ENCODE measurements at regions not wholly inside any gene's neighbourhood (a gene's known extent, or its start where the extent isn't known, plus 50 kb on each side); places are given as distances from the start of the nearest gene placed in this dataset.

GRCh38 chr4:53802500-53802899, 211.2 kb upstream of the LNX1 start:
- POLR2A ChIA-PET, result no interaction called here

GRCh38 chr4:53801373-53801772, 210.1 kb upstream of the LNX1 start:
- Histone ChIP-seq H3K9me3 (ENCODE audit: control insufficient read depth, insufficient read depth, low read length) (no peaks in the 10 kb centered on the region), H3K27ac (ENCODE audit: low read depth, low read length) (no peak overlapping the region), H3K27me3 (ENCODE audit: control insufficient read depth, insufficient read depth, low read length) (no peaks in the 10 kb centered on the region), H3K4me3 (ENCODE audit: low read depth, low read length) (no peak overlapping the region)
- ChIA-PET CTCF (interaction anchor here (1.4 to 1.7 kb wide), 2 partner anchors 18 to 433 kb away, joined by 4 to 7 read pairs; no protein-coding TSS in a partner anchor), POLR2A (interaction anchor here (0.7 to 1.8 kb wide), 2 partner anchors 9 to 15 kb away, joined by 3 to 6 read pairs; no protein-coding TSS in a partner anchor)
- DNase-seq (ENCODE audit: low read depth, low spot score), result no peak
- TF ChIP-seq CTCF (IDR thresholded peaks at IDR 0.05; ENCODE audit: low read depth, low read length), result no peak

More at GRCh38 chr4:53802500-53802899, 211.2 kb upstream of the LNX1 start:
- no peaks in the 10 kb centered on the region for H3K9me3 ChIP-seq (ENCODE audit: control insufficient read depth, insufficient read depth, low read length)
- CTCF ChIA-PET, result interaction anchor here (1.4 to 1.7 kb wide), 2 partner anchors 17 to 432 kb away, joined by 4 to 7 read pairs; no protein-coding TSS in a partner anchor
- H3K27me3 ChIP-seq (ENCODE audit: control insufficient read depth, insufficient read depth, low read length), result no peaks in the 10 kb centered on the region
- no peak overlapping the region for H3K27ac ChIP-seq (ENCODE audit: low read depth, low read length)
- no peak for TF ChIP-seq CTCF (IDR thresholded peaks at IDR 0.05; ENCODE audit: low read depth, low read length)
- no peak for DNase-seq (ENCODE audit: low read depth, low spot score)
- H3K4me3 ChIP-seq (ENCODE audit: low read depth, low read length), result no peak overlapping the region

GRCh38 chr4:53800741-53801140, 209.5 kb upstream of the LNX1 start:
- ChIA-PET POLR2A (interaction anchor here (1.8 kb wide), 1 partner anchor 14 kb away, joined by 6 read pairs; no protein-coding TSS in a partner anchor), CTCF (interaction anchor here (1.7 kb wide), 1 partner anchor 433 kb away, joined by 7 read pairs; no protein-coding TSS in a partner anchor)
- no peak for DNase-seq (ENCODE audit: low read depth, low spot score)
- Histone ChIP-seq H3K27me3 (ENCODE audit: control insufficient read depth, insufficient read depth, low read length) (no peaks in the 10 kb centered on the region), H3K27ac (ENCODE audit: low read depth, low read length) (no peak overlapping the region), H3K4me3 (ENCODE audit: low read depth, low read length) (no peak overlapping the region), H3K9me3 (ENCODE audit: control insufficient read depth, insufficient read depth, low read length) (no peaks in the 10 kb centered on the region)
- TF ChIP-seq CTCF (IDR thresholded peaks at IDR 0.05; ENCODE audit: low read depth, low read length), result no peak

- ChIA-PET POLR2A (no interaction called here), CTCF (interaction anchor here (0.6 kb wide), 1 partner anchor 49 kb away, joined by 3 read pairs; no protein-coding TSS in a partner anchor)
- H3K4me3 ChIP-seq (ENCODE audit: low read depth, low read length), result no peak overlapping the region
- no peak for TF ChIP-seq CTCF (IDR thresholded peaks at IDR 0.05; ENCODE audit: low read depth, low read length)
- H3K9me3 ChIP-seq (ENCODE audit: control insufficient read depth, insufficient read depth, low read length), result no peaks in the 10 kb centered on the region
- H3K27ac ChIP-seq (ENCODE audit: low read depth, low read length), result no peak overlapping the region
- no peak for DNase-seq (ENCODE audit: low read depth, low spot score)
- H3K27me3 ChIP-seq (ENCODE audit: control insufficient read depth, insufficient read depth, low read length), result no peaks in the 10 kb centered on the region
Measured at GRCh38 chr4:53793096-53793495, 201.8 kb upstream of the LNX1 start.

GRCh38 chr4:53790286-53790685, 199.0 kb upstream of the LNX1 start:
- H3K4me3 ChIP-seq (ENCODE audit: low read depth, low read length), result no peak overlapping the region
- H3K27ac ChIP-seq (ENCODE audit: low read depth, low read length), result no peak overlapping the region
- POLR2A ChIA-PET, result no interaction called here
- DNase-seq (ENCODE audit: low read depth, low spot score), result no peak
- CTCF ChIA-PET, result no interaction called here
- TF ChIP-seq CTCF (IDR thresholded peaks at IDR 0.05; ENCODE audit: low read depth, low read length), result no peak
- H3K27me3 ChIP-seq (ENCODE audit: control insufficient read depth, insufficient read depth, low read length), result no peaks in the 10 kb centered on the region
- H3K9me3 ChIP-seq (ENCODE audit: control insufficient read depth, insufficient read depth, low read length), result no peaks in the 10 kb centered on the region
